ENCODE measurements at regions not wholly inside any gene's neighbourhood (a gene's known extent, or its start where the extent isn't known, plus 50 kb on each side); places are given as distances from the start of the nearest gene placed in this dataset.

GRCh38 chr10:16280595-16280994 lies 156.2 kb upstream of the PTER start:
- no peak overlapping the region for H3K4me3 ChIP-seq (ENCODE audit: low read depth, low read length)
- Mint-ChIP-seq H3K9me3 (ENCODE audit: unreplicated experiment) (no peaks in the 10 kb centered on the region), H3K27me3 (ENCODE audit: insufficient read depth, unreplicated experiment) (peaks cover 3% of the 10 kb centered on the region), H3K27ac (ENCODE audit: unreplicated experiment) (no peak overlapping the region), H3K36me3 (ENCODE audit: insufficient read depth, unreplicated experiment) (no peaks in the 10 kb centered on the region), H3K4me3 (ENCODE audit: unreplicated experiment) (no peak overlapping the region), H3K4me1 (ENCODE audit: low read depth, unreplicated experiment) (no peaks in the 10 kb centered on the region)
- no TSS peak for BruUV-seq (replicated peaks)
- ChIA-PET POLR2A (no interaction called here), CTCF (no interaction called here)
- no peak for TF ChIP-seq CTCF (IDR thresholded peaks at IDR 0.05; ENCODE audit: insufficient read depth in 1 of 2, low read depth in 1 of 2, low read length in 1 of 2, severe bottlenecking in 1 of 2, unreplicated experiment in 1 of 2)
- H3K27me3 ChIP-seq (replicated peaks; ENCODE audit: control insufficient read depth, insufficient read depth, low read length), result no peaks in the 10 kb centered on the region
- H3K4me1 ChIP-seq, result no peaks in the 10 kb centered on the region
- no peak for DNase-seq
- no peaks in the 10 kb centered on the region for H3K9me3 ChIP-seq
- intact Hi-C loops (cut with micrococcal nuclease; ENCODE audit: unreplicated experiment), result no loop called here
- H3K36me3 ChIP-seq (ENCODE audit: control insufficient read depth, insufficient read depth, low read length), result no peaks in the 10 kb centered on the region

- no peaks in the 10 kb centered on the region for H3K4me1 ChIP-seq
- no TSS peak for BruUV-seq (replicated peaks)
- peaks cover 21% of the 10 kb centered on the region for H3K27me3 Mint-ChIP-seq (ENCODE audit: insufficient read depth, unreplicated experiment)
- H3K27me3 ChIP-seq (replicated peaks; ENCODE audit: control insufficient read depth, insufficient read depth, low read length), result no peaks in the 10 kb centered on the region; the same call in 1 of the 2 replicates
- H3K36me3 ChIP-seq (ENCODE audit: control insufficient read depth, insufficient read depth, low read length), result no peaks in the 10 kb centered on the region
- no peak overlapping the region for H3K4me3 Mint-ChIP-seq (ENCODE audit: unreplicated experiment)
- no peaks in the 10 kb centered on the region for H3K4me1 Mint-ChIP-seq (ENCODE audit: low read depth, unreplicated experiment)
- no peak overlapping the region for H3K4me3 ChIP-seq (ENCODE audit: low read depth, low read length)
- no peak for DNase-seq
- H3K9me3 ChIP-seq, result no peaks in the 10 kb centered on the region
- peaks cover under 1% of the 10 kb centered on the region for H3K9me3 Mint-ChIP-seq (ENCODE audit: unreplicated experiment)
- intact Hi-C loops (cut with micrococcal nuclease; ENCODE audit: unreplicated experiment), result no loop called here
- POLR2A ChIA-PET, result no interaction called here
- no peaks in the 10 kb centered on the region for H3K36me3 Mint-ChIP-seq (ENCODE audit: insufficient read depth, unreplicated experiment)
- no peak for TF ChIP-seq CTCF (IDR thresholded peaks at IDR 0.05; ENCODE audit: insufficient read depth in 1 of 2, low read depth in 1 of 2, low read length in 1 of 2, severe bottlenecking in 1 of 2, unreplicated experiment in 1 of 2)
- H3K27ac Mint-ChIP-seq (ENCODE audit: unreplicated experiment), result no peak overlapping the region
- CTCF ChIA-PET, result no interaction called here
These were observed 144.4 kb upstream of the PTER start for GRCh38 chr10:16292366-16292765.

- Mint-ChIP-seq H3K36me3 (ENCODE audit: insufficient read depth, unreplicated experiment) (no peaks in the 10 kb centered on the region), H3K27me3 (ENCODE audit: insufficient read depth, unreplicated experiment) (peaks cover 12% of the 10 kb centered on the region), H3K4me1 (ENCODE audit: low read depth, unreplicated experiment) (no peaks in the 10 kb centered on the region), H3K27ac (ENCODE audit: unreplicated experiment) (no peak overlapping the region), H3K9me3 (ENCODE audit: unreplicated experiment) (no peaks in the 10 kb centered on the region), H3K4me3 (ENCODE audit: unreplicated experiment) (no peak overlapping the region)
- no peaks in the 10 kb centered on the region for H3K9me3 ChIP-seq
- H3K4me3 ChIP-seq (ENCODE audit: low read depth, low read length), result no peak overlapping the region
- no peaks in the 10 kb centered on the region; the same call in 1 of the 2 replicates for H3K27me3 ChIP-seq (replicated peaks; ENCODE audit: control insufficient read depth, insufficient read depth, low read length)
- POLR2A ChIA-PET, result no interaction called here
- TF ChIP-seq CTCF (IDR thresholded peaks at IDR 0.05; ENCODE audit: insufficient read depth in 1 of 2, low read depth in 1 of 2, low read length in 1 of 2, severe bottlenecking in 1 of 2, unreplicated experiment in 1 of 2), result no peak
- CTCF ChIA-PET, result no interaction called here
- no peak for DNase-seq
- no peaks in the 10 kb centered on the region for H3K4me1 ChIP-seq
- BruUV-seq (replicated peaks), result no TSS peak
- intact Hi-C loops (cut with micrococcal nuclease; ENCODE audit: unreplicated experiment), result no loop called here
- no peaks in the 10 kb centered on the region for H3K36me3 ChIP-seq (ENCODE audit: control insufficient read depth, insufficient read depth, low read length)
These were observed 139.7 kb upstream of the PTER start for GRCh38 chr10:16297069-16297468.

Measured in Caco-2 (cell line).